Osteocyte (in vitro differentiated cells): ENCODE measurements at regions not wholly inside any gene's neighbourhood (a gene's known extent, or its start where the extent isn't known, plus 50 kb on each side); places are given as distances from the start of the nearest gene placed in this dataset.

Experiments
- DNase-seq: peaks from one replicate; pipeline ENCODE4 v3.0.0; 2021; ENCODE audit warnings: mixed read lengths; ENCODE audit not compliant: unreplicated experiment; ENCODE audit errors: extremely low spot score
- H3K27ac Mint-ChIP-seq: one replicate; pipeline ENCODE4 v1.8.0; 2021; ENCODE audit warnings: mild to moderate bottlenecking, mixed read lengths; ENCODE audit not compliant: unreplicated experiment
- H3K27me3 Mint-ChIP-seq: one replicate; pipeline ENCODE4 v1.8.0; 2021; ENCODE audit warnings: mixed read lengths; ENCODE audit not compliant: unreplicated experiment
- H3K36me3 Mint-ChIP-seq: one replicate; pipeline ENCODE4 v1.8.0; 2021; ENCODE audit warnings: mixed read lengths; ENCODE audit not compliant: unreplicated experiment
- H3K4me1 Mint-ChIP-seq: one replicate; pipeline ENCODE4 v1.8.0; 2021; ENCODE audit warnings: mixed read lengths; ENCODE audit not compliant: unreplicated experiment
- H3K4me3 Mint-ChIP-seq: one replicate; pipeline ENCODE4 v1.8.0; 2021; ENCODE audit warnings: mild to moderate bottlenecking, moderate library complexity, mixed read lengths; ENCODE audit not compliant: unreplicated experiment
- H3K9me3 Mint-ChIP-seq: one replicate; pipeline ENCODE4 v1.8.0; 2021; ENCODE audit warnings: mixed read lengths; ENCODE audit not compliant: unreplicated experiment
- CTCF ChIP-seq: fragments of 200-600 bp; sonication (generic); IDR thresholded peaks from 2 replicates; pipeline ENCODE4 v1.5.0; 2021; ENCODE audit warnings: antibody characterized with exemption, mild to moderate bottlenecking, moderate library complexity

- Mint-ChIP-seq H3K27ac (no peak overlapping the region), H3K4me1 (no peaks in the 10 kb centered on the region), H3K36me3 (no peaks in the 10 kb centered on the region), H3K4me3 (no peak overlapping the region), H3K27me3 (no peaks in the 10 kb centered on the region), H3K9me3 (no peaks in the 10 kb centered on the region)
- no peak for TF ChIP-seq CTCF
- no peak for DNase-seq
Measured at GRCh38 chr3:34919025-34919424, 720.3 kb upstream of the ARPP21 start.

- Mint-ChIP-seq H3K4me1 (no peaks in the 10 kb centered on the region), H3K9me3 (no peaks in the 10 kb centered on the region), H3K36me3 (no peaks in the 10 kb centered on the region), H3K27ac (no peak overlapping the region), H3K4me3 (no peak overlapping the region), H3K27me3 (no peaks in the 10 kb centered on the region)
- no peak for TF ChIP-seq CTCF
- no peak for DNase-seq
Measured at GRCh38 chr3:34920806-34921205, 718.5 kb upstream of the ARPP21 start.

GRCh38 chr3:34924961-34925360 is 714.4 kb upstream of the ARPP21 start:
- no peak for DNase-seq
- H3K4me3 Mint-ChIP-seq: no peak overlapping the region
- H3K27me3 Mint-ChIP-seq: no peaks in the 10 kb centered on the region
- H3K9me3 Mint-ChIP-seq: no peaks in the 10 kb centered on the region
- no peak overlapping the region for H3K27ac Mint-ChIP-seq
- H3K4me1 Mint-ChIP-seq: no peaks in the 10 kb centered on the region
- H3K36me3 Mint-ChIP-seq: no peaks in the 10 kb centered on the region
- no peak for TF ChIP-seq CTCF

GRCh38 chr3:34925851-34926250 is 713.5 kb upstream of the ARPP21 start:
- H3K36me3 Mint-ChIP-seq: no peaks in the 10 kb centered on the region
- H3K27me3 Mint-ChIP-seq: no peaks in the 10 kb centered on the region
- no peak for DNase-seq
- H3K4me1 Mint-ChIP-seq: no peaks in the 10 kb centered on the region
- H3K4me3 Mint-ChIP-seq: no peak overlapping the region
- H3K27ac Mint-ChIP-seq: no peak overlapping the region
- peaks cover 4% of the 10 kb centered on the region for H3K9me3 Mint-ChIP-seq
- no peak for TF ChIP-seq CTCF

GRCh38 chr3:34929036-34929435 is 710.3 kb upstream of the ARPP21 start:
- H3K36me3 Mint-ChIP-seq: no peaks in the 10 kb centered on the region
- H3K27ac Mint-ChIP-seq: no peak overlapping the region
- H3K9me3 Mint-ChIP-seq: peaks cover 8% of the 10 kb centered on the region
- no peaks in the 10 kb centered on the region for H3K4me1 Mint-ChIP-seq
- H3K27me3 Mint-ChIP-seq: no peaks in the 10 kb centered on the region
- no peak for DNase-seq
- TF ChIP-seq CTCF: no peak
- no peak overlapping the region for H3K4me3 Mint-ChIP-seq
